Fibroblast of skin of scalp (primary cell): ENCODE measurements at regions not wholly inside any gene's neighbourhood (a gene's known extent, or its start where the extent isn't known, plus 50 kb on each side); places are given as distances from the start of the nearest gene placed in this dataset.

Source experiments
- DNase-seq: peaks from one replicate; pipeline ENCODE4 v3.0.0-alpha.2; 2013

- DNase-seq: no peak
Observed at GRCh38 chr6:44561060-44561623, 173.6 kb downstream of the CDC5L start.

GRCh38 chr6:44561832-44562665, 174.5 kb downstream of the CDC5L start:
- DNase-seq: no peak

- DNase-seq: peak; percentile 25
Observed at GRCh38 chr6:44563397-44563796, 175.9 kb downstream of the CDC5L start.

- peak; percentile 26 for DNase-seq
Observed at GRCh38 chr6:44564906-44565524, 177.5 kb downstream of the CDC5L start.

GRCh38 chr6:44567406-44567805, 179.9 kb downstream of the CDC5L start:
- peak; percentile 16 for DNase-seq

GRCh38 chr6:44569131-44569530, 181.6 kb downstream of the CDC5L start:
- DNase-seq: no peak

GRCh38 chr6:44569931-44570385, 182.5 kb downstream of the CDC5L start:
- peak; percentile 87 for DNase-seq

- no peak for DNase-seq
Observed at GRCh38 chr6:44571510-44571909, 184.0 kb downstream of the CDC5L start.

- no peak for DNase-seq
Observed at GRCh38 chr6:44572346-44572745, 184.8 kb downstream of the CDC5L start.

- DNase-seq: peak; percentile 68
Observed at GRCh38 chr6:44575644-44576043, 188.1 kb downstream of the CDC5L start.

- DNase-seq: peak; percentile 85
Observed at GRCh38 chr6:44576132-44576631, 188.7 kb downstream of the CDC5L start.

- DNase-seq: peak; percentile 80
Observed at GRCh38 chr6:44580901-44581300, 193.4 kb downstream of the CDC5L start.

GRCh38 chr6:44582930-44583329, 195.4 kb downstream of the CDC5L start:
- no peak for DNase-seq

GRCh38 chr6:44590471-44590870, 203.0 kb downstream of the CDC5L start:
- no peak for DNase-seq

- peak; percentile 79 for DNase-seq
Observed at GRCh38 chr6:44593539-44593944, 206.0 kb downstream of the CDC5L start.

GRCh38 chr6:44594481-44594880, 207.0 kb downstream of the CDC5L start:
- no peak for DNase-seq

- DNase-seq: no peak
Observed at GRCh38 chr6:44598679-44599078, 211.2 kb downstream of the CDC5L start.

GRCh38 chr6:44599672-44600071, 212.2 kb downstream of the CDC5L start:
- DNase-seq: no peak

- DNase-seq: no peak
Observed at GRCh38 chr6:44603044-44603686, 215.7 kb downstream of the CDC5L start.

- no peak for DNase-seq
Observed at GRCh38 chr6:44606504-44606903, 219.0 kb downstream of the CDC5L start.

- DNase-seq: no peak
Observed at GRCh38 chr6:44606976-44607375, 219.5 kb downstream of the CDC5L start.

GRCh38 chr6:44608175-44608574, 220.7 kb downstream of the CDC5L start:
- no peak for DNase-seq

GRCh38 chr6:44609051-44609612, 221.6 kb downstream of the CDC5L start:
- DNase-seq: no peak
